Progenitor cell of endocrine pancreas (in vitro differentiated cells): ENCODE measurements at regions not wholly inside any gene's neighbourhood (a gene's known extent, or its start where the extent isn't known, plus 50 kb on each side); places are given as distances from the start of the nearest gene placed in this dataset.
"Not testable (repeated sequence)": the region's sequence is repeated elsewhere in the genome, so short reads cannot be mapped to it uniquely, and the experiment has no call there.

Source experiments
- DNase-seq: peaks from one replicate; pipeline ENCODE4 v3.0.0; 2021; ENCODE audit warnings: low spot score; ENCODE audit not compliant: unreplicated experiment
- H3K27ac Mint-ChIP-seq: 2 replicates; pipeline ENCODE4 v1.8.0; 2021; ENCODE audit warnings: mild to moderate bottlenecking, moderate library complexity, mixed read lengths
- H3K27me3 Mint-ChIP-seq: 2 replicates; pipeline ENCODE4 v1.8.0; 2021; ENCODE audit warnings: mixed read lengths
- H3K36me3 Mint-ChIP-seq: 2 replicates; pipeline ENCODE4 v1.8.0; 2022; ENCODE audit warnings: mixed read lengths; ENCODE audit not compliant: insufficient read depth
- H3K4me1 Mint-ChIP-seq: 2 replicates; pipeline ENCODE4 v1.8.0; 2021; ENCODE audit warnings: low read depth, mixed read lengths
- H3K4me3 Mint-ChIP-seq: 2 replicates; pipeline ENCODE4 v1.8.0; 2021; ENCODE audit warnings: low read depth, mild to moderate bottlenecking, moderate library complexity, mixed read lengths
- H3K9me3 Mint-ChIP-seq: 2 replicates; pipeline ENCODE4 v1.8.0; 2021; ENCODE audit warnings: low read depth, mixed read lengths
- CTCF ChIP-seq: fragments of 200-600 bp; sonication (generic); IDR thresholded peaks from one replicate; pipeline ENCODE4 v1.5.0; 2021; ENCODE audit warnings: antibody characterized with exemption, mild to moderate bottlenecking; ENCODE audit not compliant: unreplicated experiment

GRCh38 chr14:38693423-38693822 lies 409.6 kb downstream of the SEC23A start:
- H3K36me3 Mint-ChIP-seq = no peaks in the 10 kb centered on the region
- H3K4me1 Mint-ChIP-seq = no peaks in the 10 kb centered on the region
- H3K4me3 Mint-ChIP-seq = no peak overlapping the region
- no peak for DNase-seq
- peak; percentile 11 for TF ChIP-seq CTCF
- no peak overlapping the region for H3K27ac Mint-ChIP-seq
- peaks cover 20% of the 10 kb centered on the region for H3K9me3 Mint-ChIP-seq
- H3K27me3 Mint-ChIP-seq = peaks cover 6% of the 10 kb centered on the region

- H3K4me3 Mint-ChIP-seq = no peak overlapping the region
- H3K9me3 Mint-ChIP-seq = peaks cover 8% of the 10 kb centered on the region
- H3K27me3 Mint-ChIP-seq = peaks cover 26% of the 10 kb centered on the region
These were observed 413.1 kb upstream of the CLEC14A start for GRCh38 chr14:38669027-38669426.

GRCh38 chr14:38663382-38663781 lies 407.5 kb upstream of the CLEC14A start:
- H3K27me3 Mint-ChIP-seq = peaks cover 38% of the 10 kb centered on the region
- no peak for TF ChIP-seq CTCF
- peak overlapping the region; percentile 47 for H3K27ac Mint-ChIP-seq
- no peaks in the 10 kb centered on the region for H3K9me3 Mint-ChIP-seq
- H3K4me3 Mint-ChIP-seq = peak overlapping the region; percentile 25
- no peak for DNase-seq
- no peaks in the 10 kb centered on the region for H3K36me3 Mint-ChIP-seq
- peaks cover 33% of the 10 kb centered on the region for H3K4me1 Mint-ChIP-seq

More at GRCh38 chr14:38669027-38669426, 413.1 kb upstream of the CLEC14A start:
- no peaks in the 10 kb centered on the region for H3K36me3 Mint-ChIP-seq
- H3K27ac Mint-ChIP-seq = no peak overlapping the region
- peaks cover 25% of the 10 kb centered on the region for H3K4me1 Mint-ChIP-seq
- DNase-seq = no peak
- TF ChIP-seq CTCF = no peak

DNA sequence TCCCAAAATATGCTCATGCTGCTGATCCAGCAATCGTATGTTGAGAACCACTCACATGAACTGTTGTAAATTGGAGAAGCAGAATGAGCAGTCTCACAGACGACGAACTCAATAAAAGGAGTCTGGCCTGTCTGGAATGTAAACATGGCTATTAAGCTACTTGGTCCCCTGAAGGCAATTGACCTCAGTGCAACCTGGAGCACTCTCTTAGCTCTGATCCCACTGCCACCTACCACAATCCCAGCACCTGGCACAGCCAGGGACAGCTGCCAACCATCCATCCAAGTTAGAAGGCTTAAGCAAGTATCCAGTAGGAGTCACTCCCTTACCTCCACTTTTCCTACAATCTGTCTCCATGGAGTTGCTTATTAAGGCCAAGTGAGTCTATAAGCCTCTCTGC lies 406.9 kb upstream of the CLEC14A start:
- Mint-ChIP-seq H3K9me3 (no peaks in the 10 kb centered on the region), H3K36me3 (no peaks in the 10 kb centered on the region), H3K27ac (peak overlapping the region; percentile 67), H3K27me3 (peaks cover 43% of the 10 kb centered on the region), H3K4me3 (no peak overlapping the region), H3K4me1 (peaks cover 33% of the 10 kb centered on the region)
- no peak for TF ChIP-seq CTCF
- DNase-seq = no peak

DNA sequence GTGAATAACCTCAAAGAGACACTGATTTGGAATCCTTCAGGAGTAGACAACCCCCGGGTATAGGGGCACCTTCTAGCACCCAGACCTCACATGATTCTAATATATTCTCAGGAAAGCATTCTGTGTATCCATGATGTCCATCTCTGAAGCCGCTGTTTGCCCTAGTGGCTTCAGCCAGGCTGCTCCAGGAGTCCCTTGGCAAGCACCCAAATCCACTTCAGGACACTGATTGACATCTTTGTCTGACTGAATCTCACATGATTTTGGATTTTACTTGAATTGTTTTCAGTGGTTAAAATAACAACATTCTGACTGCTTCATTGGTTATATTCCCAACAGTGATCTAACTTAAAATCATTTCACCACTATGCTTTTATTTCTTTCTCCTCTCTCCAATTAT lies 390.5 kb upstream of the CLEC14A start:
- Mint-ChIP-seq H3K27ac (no peak overlapping the region), H3K4me3 (no peak overlapping the region)

GRCh38 chr14:38634913-38635312 lies 379.0 kb upstream of the CLEC14A start:
- not testable (repeated sequence) for H3K27ac Mint-ChIP-seq, H3K4me1 Mint-ChIP-seq, DNase-seq, H3K36me3 Mint-ChIP-seq, H3K4me3 Mint-ChIP-seq, H3K27me3 Mint-ChIP-seq
- H3K9me3 Mint-ChIP-seq = peaks cover 15% of the 10 kb centered on the region

More for the DNA sequence above, 390.5 kb upstream of the CLEC14A start:
- Mint-ChIP-seq H3K27me3 (no peaks in the 10 kb centered on the region), H3K4me1 (no peaks in the 10 kb centered on the region), H3K36me3 (no peaks in the 10 kb centered on the region), H3K9me3 (peaks cover 3% of the 10 kb centered on the region)
- TF ChIP-seq CTCF = no peak
- DNase-seq = no peak
